Adrenal gland (tissue), 5 donors: ENCODE measurements at regions not wholly inside any gene's neighbourhood (a gene's known extent, or its start where the extent isn't known, plus 50 kb on each side); places are given as distances from the start of the nearest gene placed in this dataset.

Source experiments
- CTCF ChIP-seq, 6 experiments: fragments of 450-650 bp in 4 of 6; fragments of 200-600 bp in 2 of 6; sonication (generic) in 1 of 6; IDR thresholded peaks; 1 replicate in 5 of 6; 2 replicates in 1 of 6; pipeline versions ENCODE4 v1.5.1 to v1.8.0; 2016 to 2021; ENCODE audit warnings: antibody characterized with exemption in 6 of 6, mild to moderate bottlenecking in 2 of 6, moderate library complexity in 1 of 6
- POLR2A ChIP-seq, 2 donors: fragments of 450-650 bp; IDR thresholded peaks; one replicate each; pipeline ENCODE4 v1.6.1; 2017; ENCODE audit warnings: antibody characterized with exemption in 2 of 2, mild to moderate bottlenecking in 2 of 2, moderate library complexity in 1 of 2
- donor health status: DM: no; HTN: no; CAD: no.

GRCh38 chr5:3214396-3214795 is 381.2 kb upstream of the IRX1 start:
- no peak for TF ChIP-seq CTCF (IDR thresholded peaks at IDR 0.05)
- TF ChIP-seq POLR2A (IDR thresholded peaks at IDR 0.05) = no peak
